ENCODE measurements at regions not wholly inside any gene's neighbourhood (a gene's known extent, or its start where the extent isn't known, plus 50 kb on each side); places are given as distances from the start of the nearest gene placed in this dataset.

DNA sequence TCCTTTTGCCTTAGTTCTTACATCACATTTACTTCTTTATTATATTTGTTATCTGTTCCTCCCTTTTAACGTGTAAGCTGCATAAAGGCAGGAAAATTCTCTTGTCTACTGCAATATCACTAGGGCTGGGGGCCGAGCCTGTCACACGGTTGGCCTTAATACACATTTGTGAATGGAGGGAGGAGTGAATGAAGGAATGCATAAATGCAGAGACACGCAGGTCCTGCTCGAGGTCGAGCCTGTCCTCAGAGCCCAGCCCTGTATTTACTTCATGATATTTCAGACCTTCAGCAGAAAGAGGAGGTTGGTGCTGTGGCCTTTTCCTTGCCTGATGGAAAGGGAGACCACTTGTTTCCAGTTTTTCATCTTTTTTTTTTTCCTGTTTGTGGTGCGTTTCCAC lies 671.3 kb downstream of the PTPRU start:
- TF ChIP-seq GATA2 (IDR thresholded peaks at IDR 0.05; ENCODE audit: low read depth, low read length) (no peak), GATA3 (IDR thresholded peaks at IDR 0.05; ENCODE audit: low read depth, low read length) (no peak)

Data from SH-SY5Y (cell line).